ENCODE measurements at regions not wholly inside any gene's neighbourhood (a gene's known extent, or its start where the extent isn't known, plus 50 kb on each side); places are given as distances from the start of the nearest gene placed in this dataset.
"Not testable (repeated sequence)": the region's sequence is repeated elsewhere in the genome, so short reads cannot be mapped to it uniquely, and the experiment has no call there.

- no peak for DNase-seq (ENCODE audit: low spot score)
Measured at GRCh38 chr14:49367696-49368095, 218.5 kb downstream of the RPS29 start.

GRCh38 chr14:49366416-49366815, 219.8 kb downstream of the RPS29 start:
- DNase-seq (ENCODE audit: low spot score): no peak

GRCh38 chr14:49364752-49365117, 221.4 kb downstream of the RPS29 start:
- no peak for DNase-seq (ENCODE audit: low spot score)

- DNase-seq (ENCODE audit: low spot score): no peak
Measured at GRCh38 chr14:49363821-49364751, 222.1 kb downstream of the RPS29 start.

GRCh38 chr14:49362916-49363315, 223.3 kb downstream of the RPS29 start:
- no peak for DNase-seq (ENCODE audit: low spot score)

- DNase-seq (ENCODE audit: low spot score): no peak
Measured at GRCh38 chr14:49339130-49339529, 247.1 kb downstream of the RPS29 start.

- no peak for DNase-seq (ENCODE audit: low spot score)
Measured at GRCh38 chr14:49319810-49320209, 266.4 kb downstream of the RPS29 start.

- no peak for DNase-seq (ENCODE audit: low spot score)
Measured at GRCh38 chr14:49315570-49315969, 270.6 kb downstream of the RPS29 start.

GRCh38 chr14:49314737-49315136, 271.4 kb downstream of the RPS29 start:
- DNase-seq (ENCODE audit: low spot score): no peak

- DNase-seq (ENCODE audit: low spot score): no peak
Measured at GRCh38 chr14:49313108-49313507, 273.1 kb downstream of the RPS29 start.

- no peak for DNase-seq (ENCODE audit: low spot score)
Measured at GRCh38 chr14:49310298-49310697, 275.9 kb downstream of the RPS29 start.

- DNase-seq (ENCODE audit: low spot score): no peak
Measured at GRCh38 chr14:49306152-49306751, 279.9 kb downstream of the RPS29 start.

GRCh38 chr14:49303946-49304516, 282.1 kb downstream of the RPS29 start:
- no peak for DNase-seq (ENCODE audit: low spot score)

- DNase-seq (ENCODE audit: low spot score): no peak
Measured at GRCh38 chr14:49297102-49297501, 289.1 kb downstream of the RPS29 start.

GRCh38 chr14:49294621-49295148, 291.5 kb downstream of the RPS29 start:
- DNase-seq (ENCODE audit: low spot score): no peak

- no peak for DNase-seq (ENCODE audit: low spot score)
Measured at GRCh38 chr14:49287004-49287403, 299.2 kb downstream of the RPS29 start.

- no peak for DNase-seq (ENCODE audit: low spot score)
Measured at GRCh38 chr14:49286257-49286983, 299.8 kb downstream of the RPS29 start.

- DNase-seq (ENCODE audit: low spot score): no peak
Measured at GRCh38 chr14:49280566-49280965, 305.6 kb downstream of the RPS29 start.

- DNase-seq (ENCODE audit: low spot score): no peak
Measured at GRCh38 chr14:49250517-49250916, 335.7 kb downstream of the RPS29 start.

GRCh38 chr14:49250109-49250508, 336.1 kb downstream of the RPS29 start:
- DNase-seq (ENCODE audit: low spot score): no peak

GRCh38 chr14:49249022-49249421, 337.2 kb downstream of the RPS29 start:
- no peak for DNase-seq (ENCODE audit: low spot score)

GRCh38 chr14:49243777-49244176, 342.4 kb downstream of the RPS29 start:
- DNase-seq (ENCODE audit: low spot score): not testable (repeated sequence)
